HG03139 (cell line): ENCODE measurements at regions not wholly inside any gene's neighbourhood (a gene's known extent, or its start where the extent isn't known, plus 50 kb on each side); places are given as distances from the start of the nearest gene placed in this dataset.

ENCODE experiments used
- ATAC-seq: cut with Tn5 transposase; IDR thresholded peaks from one replicate; pipeline ENCODE4 v1.9.1; 2021; ENCODE audit not compliant: unreplicated experiment

- ATAC-seq: no peak
Measured at GRCh38 chr18:10269261-10269660, 185.2 kb upstream of the APCDD1 start.

- no peak for ATAC-seq
Measured at GRCh38 chr18:10270151-10270571, 184.3 kb upstream of the APCDD1 start.

- no peak for ATAC-seq
Measured at GRCh38 chr18:10271481-10271880, 183.0 kb upstream of the APCDD1 start.

GRCh38 chr18:10274301-10274700, 180.1 kb upstream of the APCDD1 start:
- ATAC-seq: no peak

GRCh38 chr18:10275486-10275885, 178.9 kb upstream of the APCDD1 start:
- no peak for ATAC-seq

GRCh38 chr18:10278265-10278664, 176.2 kb upstream of the APCDD1 start:
- ATAC-seq: no peak

GRCh38 chr18:10279471-10279870, 175.0 kb upstream of the APCDD1 start:
- ATAC-seq: no peak

- no peak for ATAC-seq
Measured at GRCh38 chr18:10279905-10280644, 174.4 kb upstream of the APCDD1 start.

GRCh38 chr18:10284540-10285282, 169.7 kb upstream of the APCDD1 start:
- no peak for ATAC-seq

- no peak for ATAC-seq
Measured at GRCh38 chr18:10285283-10285640, 169.2 kb upstream of the APCDD1 start.

GRCh38 chr18:10286580-10287150, 167.8 kb upstream of the APCDD1 start:
- no peak for ATAC-seq

- ATAC-seq: no peak
Measured at GRCh38 chr18:10289251-10289650, 165.2 kb upstream of the APCDD1 start.

GRCh38 chr18:10289951-10290637, 164.3 kb upstream of the APCDD1 start:
- no peak for ATAC-seq

- ATAC-seq: no peak
Measured at GRCh38 chr18:10290638-10291235, 163.7 kb upstream of the APCDD1 start.

- no peak for ATAC-seq
Measured at GRCh38 chr18:10291568-10291981, 162.9 kb upstream of the APCDD1 start.

- no peak for ATAC-seq
Measured at GRCh38 chr18:10293966-10294365, 160.5 kb upstream of the APCDD1 start.

GRCh38 chr18:10295751-10296150, 158.7 kb upstream of the APCDD1 start:
- ATAC-seq: no peak

GRCh38 chr18:10296491-10296890, 157.9 kb upstream of the APCDD1 start:
- ATAC-seq: no peak

GRCh38 chr18:10297086-10297485, 157.3 kb upstream of the APCDD1 start:
- ATAC-seq: no peak

- no peak for ATAC-seq
Measured at GRCh38 chr18:10298346-10298745, 156.1 kb upstream of the APCDD1 start.

- ATAC-seq: no peak
Measured at GRCh38 chr18:10299643-10300042, 154.8 kb upstream of the APCDD1 start.
